ELF-1 (cell line): ENCODE measurements at regions not wholly inside any gene's neighbourhood (a gene's known extent, or its start where the extent isn't known, plus 50 kb on each side); places are given as distances from the start of the nearest gene placed in this dataset.
A peak's percentile ranks its signal among the peaks of the same experiment; 100 is the strongest.

Source experiments
- DNase-seq: peaks from one replicate; pipeline ENCODE4 v3.0.0-alpha.2; 2016; ENCODE audit warnings: low read depth, low spot score

DNA sequence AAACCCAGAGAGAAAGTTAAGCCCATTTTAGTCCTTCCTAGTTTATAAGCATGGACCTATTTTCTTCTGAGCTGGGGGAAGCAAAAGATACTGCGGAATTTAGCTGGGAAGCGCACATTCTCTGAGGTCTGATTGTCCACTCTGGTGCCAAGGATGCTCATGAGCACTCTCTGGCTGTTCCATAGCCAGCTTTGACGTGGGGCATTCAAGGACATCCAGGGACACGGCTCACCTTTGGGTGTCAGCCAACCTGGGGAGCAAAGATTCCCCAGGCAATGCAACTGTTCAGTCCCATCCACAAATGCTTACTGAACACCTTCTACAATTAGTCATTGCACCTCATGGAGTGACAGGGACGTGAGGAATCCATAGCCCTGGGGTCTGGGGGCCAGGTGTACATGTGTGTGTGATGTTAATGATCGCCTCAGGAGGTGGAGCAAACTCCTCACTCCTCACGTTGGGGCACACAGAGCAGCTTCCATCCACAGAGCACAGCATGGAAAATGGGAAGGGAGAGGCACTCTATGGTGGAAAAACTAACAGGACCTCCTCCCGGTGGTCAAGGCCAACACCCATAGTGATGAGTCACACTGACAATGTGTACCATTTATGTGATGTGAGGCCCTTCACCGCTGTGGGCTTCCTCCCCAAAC lies 67.5 kb upstream of the IGFBP3 start:
- DNase-seq, result no peak

DNA sequence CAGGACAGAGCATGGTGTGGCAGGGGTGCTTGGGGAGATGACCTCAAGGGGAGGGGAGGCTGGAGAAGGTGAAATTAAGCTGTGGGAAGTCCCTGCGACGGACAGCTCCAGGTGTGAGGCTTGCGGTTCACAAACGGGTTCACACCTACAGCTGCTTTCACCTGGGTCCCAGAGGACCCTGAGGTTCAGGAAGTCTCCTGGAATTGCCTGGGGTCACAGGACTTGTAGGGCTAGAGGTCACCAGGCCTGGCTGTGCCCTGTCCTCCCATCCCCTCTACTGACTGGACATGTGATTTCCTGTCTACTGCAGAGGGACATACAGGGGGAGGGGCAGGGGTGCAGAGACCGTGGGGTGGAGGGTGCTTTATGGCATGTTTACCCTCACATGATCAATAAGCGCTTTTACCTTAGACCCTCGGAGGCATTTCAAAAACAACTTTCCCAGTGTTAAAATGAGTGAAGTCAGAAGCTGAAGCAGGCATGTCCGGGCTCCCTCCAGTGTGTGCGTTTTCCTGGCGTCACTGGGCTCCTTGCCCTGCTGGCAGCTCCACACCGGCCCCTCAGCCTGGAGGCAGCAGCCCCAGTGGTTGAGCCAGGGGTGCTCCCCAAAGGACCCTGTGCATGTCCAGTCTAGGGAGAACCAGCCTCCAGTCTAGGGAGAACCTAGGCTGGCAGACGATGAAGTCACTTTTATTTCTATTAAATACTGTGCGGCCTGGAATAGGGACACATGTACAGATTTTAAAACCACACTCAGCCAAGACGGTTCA lies 66.6 kb upstream of the IGFBP3 start:
- no peak for DNase-seq

DNA sequence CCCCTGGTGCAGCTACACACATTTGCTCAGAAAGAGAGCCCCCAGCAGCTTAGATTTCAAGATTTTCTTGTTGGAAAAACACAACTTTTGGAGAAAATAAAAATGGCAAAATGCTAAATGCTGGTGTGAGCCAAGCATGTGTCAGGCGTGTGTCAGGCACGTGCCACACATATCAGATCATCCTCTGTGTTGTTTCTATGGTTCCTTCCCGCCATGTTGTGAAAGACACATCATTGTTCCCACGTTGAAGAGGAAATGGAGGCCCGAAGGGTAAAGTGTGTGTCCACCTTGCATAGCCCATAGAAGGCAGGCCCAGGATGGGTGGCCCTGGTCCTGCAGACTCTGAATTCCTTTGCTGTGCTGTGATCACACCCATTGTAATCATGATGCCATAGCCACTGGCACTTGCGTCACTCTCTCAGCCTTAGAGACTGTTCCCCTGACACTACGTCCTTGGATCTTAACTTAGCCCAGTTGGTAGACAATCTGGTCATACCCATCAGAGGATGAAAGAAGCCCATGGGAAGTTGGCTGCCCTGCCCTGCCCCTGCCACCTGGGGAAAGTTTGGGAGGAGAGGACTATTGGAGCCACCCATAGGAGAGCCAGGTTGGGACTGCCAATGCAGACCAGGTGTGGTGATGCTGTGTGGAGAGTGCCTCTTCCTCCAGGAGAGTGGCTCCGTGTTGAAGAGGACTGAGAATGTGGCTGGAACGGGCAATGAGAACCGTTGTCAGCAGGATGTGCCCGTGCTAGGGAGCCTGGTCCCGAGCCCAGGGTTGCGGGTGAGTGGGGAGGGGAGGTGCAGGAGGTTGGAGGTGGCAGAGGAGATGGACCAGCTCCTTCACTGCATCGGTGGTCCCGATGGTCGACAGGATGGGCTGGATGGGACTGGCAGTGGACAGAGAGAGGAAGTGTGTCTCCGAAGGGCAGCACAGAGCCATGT lies 65.6 kb upstream of the IGFBP3 start:
- no peak for DNase-seq

DNA sequence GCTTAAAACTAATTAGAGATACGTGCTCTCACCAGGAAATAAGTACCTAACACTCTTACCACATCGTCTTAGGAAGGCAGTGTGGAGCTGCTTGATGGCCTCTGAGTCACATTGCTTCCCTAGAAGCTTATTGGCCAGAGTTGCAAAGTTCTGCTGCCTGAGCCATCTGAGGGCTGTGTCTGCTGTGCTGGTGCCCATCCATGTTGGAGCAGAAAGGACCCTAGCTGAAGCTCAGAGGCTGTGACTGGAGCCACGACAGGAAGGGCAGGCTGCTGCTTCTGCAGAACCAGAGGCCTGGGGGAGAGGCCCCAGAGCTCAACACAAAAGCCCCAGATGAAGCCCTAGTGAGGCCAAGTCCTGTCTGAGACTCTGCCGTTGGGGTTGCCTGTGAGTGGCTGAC lies 64.8 kb upstream of the IGFBP3 start:
- DNase-seq, result no peak

DNA sequence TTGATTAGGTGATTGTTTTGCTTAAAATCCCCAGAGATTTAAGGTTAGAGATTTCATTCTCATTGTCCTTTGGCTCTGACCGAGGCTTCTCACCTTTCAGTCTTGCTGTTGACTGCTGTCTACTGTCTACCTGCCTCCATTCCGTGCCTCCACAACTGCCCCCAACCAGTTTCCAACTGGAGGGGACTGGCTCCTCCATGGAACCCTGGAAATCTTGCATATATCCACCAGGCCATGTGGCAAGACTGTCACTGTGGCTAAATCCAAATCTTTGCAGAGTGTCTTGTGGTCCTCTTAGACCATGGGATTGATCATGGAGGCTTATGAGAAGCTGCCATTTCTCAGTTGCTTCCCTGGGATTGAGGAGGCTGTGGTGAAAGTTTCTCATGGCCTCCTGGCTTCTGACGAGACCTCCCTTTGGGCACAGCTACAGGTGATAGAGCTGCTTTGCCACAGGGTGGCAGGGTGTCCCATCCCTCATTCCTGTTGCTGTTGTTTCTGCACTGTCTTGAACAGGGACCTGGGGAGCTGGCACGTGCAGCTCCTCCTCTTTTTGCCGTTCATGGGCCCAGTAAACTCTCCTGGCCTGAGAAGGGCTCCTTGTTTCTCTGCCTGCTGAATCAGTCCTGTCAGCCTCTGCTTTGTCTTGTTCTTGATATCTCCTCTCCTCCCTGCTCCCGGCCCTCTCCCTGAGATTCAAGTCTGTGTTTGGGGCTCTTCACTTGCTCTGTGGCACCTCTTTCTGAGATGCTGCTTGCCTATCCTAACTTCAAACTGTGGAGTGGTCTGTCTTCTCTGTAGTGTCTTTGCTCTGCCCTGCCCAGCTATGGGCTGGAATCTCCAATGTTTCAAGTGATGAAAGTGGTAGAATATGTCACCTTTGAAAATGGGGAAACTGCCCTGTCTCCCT lies 63.6 kb upstream of the IGFBP3 start:
- no peak for DNase-seq

DNA sequence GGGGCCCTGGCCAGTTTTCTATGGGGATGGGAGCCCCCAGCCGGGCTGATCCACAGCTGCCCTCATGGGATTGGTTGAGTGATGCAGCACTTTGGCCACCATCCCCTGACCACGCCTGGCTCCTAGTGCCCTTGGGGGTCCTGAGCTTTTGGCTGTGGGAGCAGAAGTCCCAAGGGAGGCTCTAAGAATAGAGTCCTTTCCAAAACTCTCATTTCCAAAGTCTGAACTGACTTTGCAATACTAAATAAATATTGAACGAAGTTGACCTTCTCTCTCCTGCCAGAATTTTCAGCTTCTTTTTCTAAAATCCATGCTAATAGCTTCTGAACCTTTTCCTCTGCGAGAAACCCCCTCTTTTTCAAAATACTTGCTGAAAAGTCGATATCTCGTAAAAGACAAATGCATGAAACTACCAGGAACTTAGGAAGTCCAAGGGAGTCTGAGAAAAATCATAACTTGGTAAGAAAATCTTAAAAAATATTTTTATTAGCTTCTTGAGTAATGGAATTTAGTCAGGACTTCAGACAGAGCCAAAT lies 62.7 kb upstream of the IGFBP3 start:
- DNase-seq, result no peak

DNA sequence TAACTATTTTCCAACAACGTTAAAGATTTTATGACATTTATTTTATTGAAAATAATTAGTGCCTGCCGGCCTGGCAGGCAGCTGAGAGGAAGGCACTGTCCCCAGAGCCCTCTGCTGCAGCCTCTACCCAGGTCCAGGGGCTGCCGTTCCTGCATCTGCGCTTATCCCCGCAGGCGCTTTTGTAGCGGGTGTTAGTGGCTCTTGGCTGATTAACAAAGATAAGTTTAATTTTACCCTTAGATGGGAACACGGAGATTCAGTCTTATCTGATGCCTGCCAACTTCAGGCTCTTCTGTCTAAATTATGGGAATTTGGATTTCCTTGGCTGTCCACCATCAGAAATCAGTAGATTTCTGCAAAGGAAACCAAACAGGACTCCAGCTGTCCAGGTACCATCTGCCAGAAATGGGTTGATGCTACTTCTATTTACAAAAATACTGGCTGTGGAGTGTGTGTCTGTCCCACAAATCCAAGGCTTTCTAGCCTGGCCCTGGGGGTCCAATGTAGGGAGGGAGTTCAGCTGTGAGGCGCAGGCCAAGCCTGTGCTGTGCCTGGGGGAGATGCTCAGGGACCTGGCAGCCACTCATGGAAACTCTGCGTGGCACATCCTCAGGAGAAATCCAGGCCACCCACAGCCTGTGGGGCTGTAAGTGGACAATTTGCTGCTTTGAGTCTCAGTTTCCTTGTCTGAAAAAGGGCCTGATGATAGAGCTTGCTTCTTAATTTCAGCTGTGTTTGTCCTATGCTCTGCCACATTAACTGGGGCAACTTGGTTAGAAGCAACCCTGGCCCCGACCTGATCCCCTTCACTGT lies 62.0 kb upstream of the IGFBP3 start:
- no peak for DNase-seq

DNA sequence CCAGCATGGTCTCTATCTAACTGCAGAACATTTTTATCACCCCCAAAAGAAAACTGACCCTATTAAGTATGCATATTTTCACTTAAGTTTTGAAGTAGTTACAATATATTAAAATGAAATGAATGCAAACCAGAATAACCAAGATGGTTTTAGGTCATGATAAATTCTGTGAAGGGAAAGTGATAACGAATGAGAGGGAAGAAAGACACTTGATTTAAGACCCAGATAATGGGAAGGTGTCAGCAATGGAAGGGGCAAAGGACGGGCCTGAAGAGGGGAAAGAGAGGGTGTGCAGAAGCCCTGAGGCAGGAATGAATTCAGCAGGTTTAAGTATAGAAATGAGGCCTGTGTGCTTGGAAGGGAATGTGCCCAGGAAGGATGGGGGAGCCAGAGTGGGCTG lies 61.1 kb upstream of the IGFBP3 start:
- no peak for DNase-seq

DNA sequence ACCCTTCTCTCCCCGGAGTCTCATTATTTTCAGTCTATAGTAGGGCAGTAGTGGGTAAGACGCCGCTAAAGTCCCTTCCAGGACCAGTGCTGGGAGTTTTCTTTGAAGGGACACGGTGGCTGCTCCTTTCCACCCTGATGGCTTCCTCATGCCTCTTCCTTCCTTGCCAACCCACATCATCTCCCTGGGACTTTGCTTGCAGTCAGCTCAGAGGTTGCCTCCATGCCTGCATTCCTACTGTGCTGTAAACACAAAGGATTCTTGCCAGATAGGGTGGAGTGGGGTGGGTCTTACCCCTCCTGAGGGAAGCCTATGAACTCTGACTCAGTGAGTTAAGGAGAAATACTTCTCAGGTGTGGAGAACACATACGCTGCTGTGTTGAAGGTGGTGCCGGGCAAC lies 59.9 kb upstream of the IGFBP3 start:
- DNase-seq, result no peak

DNA sequence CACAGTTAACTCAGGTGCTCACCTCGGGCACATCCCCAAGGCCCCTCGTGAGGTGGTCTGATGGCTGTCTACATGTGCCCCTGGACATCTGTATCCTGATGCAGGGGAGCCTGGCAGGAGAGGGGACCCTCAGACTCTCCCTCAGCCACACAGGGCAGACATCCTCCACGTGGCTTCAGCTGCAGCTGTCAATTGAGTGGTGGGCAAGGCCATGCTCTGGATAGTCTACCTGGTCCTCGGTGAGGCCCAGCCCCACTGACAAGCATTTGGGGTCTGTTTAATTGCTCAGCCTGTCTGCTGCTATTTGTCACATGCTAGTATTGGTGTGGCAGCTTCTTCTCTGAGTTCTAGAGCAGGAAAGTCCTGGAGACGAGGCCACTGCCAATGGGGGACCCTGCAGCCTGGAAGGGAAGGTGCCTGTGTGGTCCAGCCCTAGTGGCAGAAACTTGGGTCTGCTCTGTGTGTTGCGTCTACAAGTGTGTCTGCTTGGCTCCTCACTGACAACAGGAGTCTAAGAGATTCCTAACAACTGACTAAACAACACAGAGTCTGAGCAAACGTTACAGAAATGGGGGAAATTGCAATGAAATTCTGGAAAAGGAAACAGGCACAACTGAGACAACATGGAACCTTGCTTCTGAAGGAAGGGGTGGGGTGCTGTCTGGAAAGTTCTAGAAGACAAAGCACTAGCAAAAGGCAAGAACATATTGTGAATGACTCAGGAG lies 59.3 kb upstream of the IGFBP3 start:
- no peak for DNase-seq

DNA sequence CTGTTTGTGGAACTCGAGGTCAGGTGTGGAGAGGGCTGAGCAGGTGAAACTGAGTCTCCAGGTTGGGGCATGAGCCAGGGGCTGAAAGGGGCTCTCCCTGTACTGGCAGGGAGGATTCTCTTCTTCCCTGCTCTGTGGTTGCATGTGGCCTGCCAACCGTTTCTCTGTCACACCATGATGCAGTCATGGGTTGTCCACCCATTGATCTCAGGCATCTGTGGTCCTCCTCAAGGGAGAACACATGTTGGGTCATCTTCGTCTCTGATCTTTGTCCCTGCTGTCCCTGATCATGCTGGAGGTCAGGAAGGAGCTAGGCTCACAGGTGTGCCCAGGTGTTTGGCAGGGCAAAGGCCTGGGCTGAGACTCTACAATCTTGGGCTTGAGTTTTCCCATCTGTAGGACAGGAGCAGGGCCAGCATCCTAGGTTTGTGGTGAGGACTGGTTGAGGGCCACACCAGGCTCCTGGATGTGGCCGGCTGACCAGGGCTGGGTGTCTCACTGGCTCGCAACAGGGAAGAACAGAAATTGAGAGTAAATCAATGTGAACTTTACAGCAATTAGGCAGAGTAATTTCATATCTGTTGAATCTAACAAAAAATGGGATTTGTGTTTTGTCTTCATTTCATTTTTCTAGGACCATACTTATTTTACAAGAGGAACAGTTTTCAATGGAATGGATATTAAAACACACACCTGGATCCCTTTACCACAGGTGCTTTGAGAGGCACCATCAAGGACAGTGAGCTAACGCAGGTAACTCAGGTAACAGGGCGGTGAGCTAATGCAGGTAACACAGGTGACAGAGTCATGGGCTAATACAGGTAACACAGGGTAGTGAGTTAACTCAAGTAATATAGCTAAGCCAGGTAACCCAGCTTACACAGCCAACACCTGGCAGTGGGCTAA lies 58.5 kb upstream of the IGFBP3 start:
- DNase-seq, result no peak

DNA sequence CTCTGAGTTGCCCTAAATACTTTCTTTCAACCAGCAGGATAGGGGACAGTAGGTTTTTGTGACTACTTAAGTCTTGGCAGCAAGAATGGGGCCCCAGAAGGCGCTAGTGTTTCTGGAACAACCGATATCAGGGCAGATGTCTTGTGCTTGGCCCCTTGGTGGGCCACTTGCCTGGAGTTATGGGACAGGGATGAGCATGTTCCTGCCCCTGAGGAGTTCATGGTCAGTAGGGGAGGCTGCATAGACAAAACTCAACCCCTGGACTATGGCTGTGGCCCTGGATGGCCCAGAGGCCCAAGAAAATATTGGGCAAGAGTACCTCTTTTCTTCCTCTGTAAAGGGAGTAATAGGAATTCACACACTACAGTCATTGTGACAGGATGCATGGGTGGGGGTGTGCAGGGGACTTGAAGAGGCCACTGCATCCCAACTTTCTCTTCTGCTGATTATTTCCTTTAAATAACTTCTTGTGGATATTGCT lies 57.7 kb upstream of the IGFBP3 start:
- DNase-seq, result no peak

DNA sequence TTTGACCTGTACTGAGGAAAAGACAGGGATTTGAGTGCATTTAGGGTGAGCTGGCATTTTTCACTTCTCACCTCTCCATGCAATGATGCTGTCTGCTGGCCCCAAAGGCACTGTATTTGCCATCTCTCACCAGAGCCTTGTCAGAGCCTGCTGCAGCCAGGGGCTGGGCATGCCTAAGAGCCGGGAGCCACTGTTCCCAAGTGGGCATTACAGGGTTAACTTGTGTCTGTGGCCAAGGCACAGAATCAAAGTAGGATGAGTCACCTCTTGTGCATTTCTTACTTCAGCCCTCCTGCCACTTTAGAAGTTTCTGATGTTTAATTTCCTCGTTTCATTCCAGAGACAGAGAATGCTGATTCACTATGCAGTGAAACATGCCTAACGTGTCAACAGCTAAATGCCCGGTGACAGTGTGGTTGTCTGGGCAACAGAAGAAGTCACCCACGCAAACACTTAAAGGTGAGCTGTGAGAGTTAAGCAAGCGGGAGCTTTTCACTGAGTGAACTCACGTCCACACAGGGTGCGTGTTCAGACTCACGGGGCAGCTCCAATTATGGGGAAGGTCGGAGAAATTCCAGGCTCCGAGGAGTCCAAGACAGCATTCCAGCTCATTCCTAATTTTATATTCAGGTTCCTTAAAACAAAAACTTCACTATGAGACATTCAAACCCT lies 57.1 kb upstream of the IGFBP3 start:
- DNase-seq, result peak; percentile 68

DNA sequence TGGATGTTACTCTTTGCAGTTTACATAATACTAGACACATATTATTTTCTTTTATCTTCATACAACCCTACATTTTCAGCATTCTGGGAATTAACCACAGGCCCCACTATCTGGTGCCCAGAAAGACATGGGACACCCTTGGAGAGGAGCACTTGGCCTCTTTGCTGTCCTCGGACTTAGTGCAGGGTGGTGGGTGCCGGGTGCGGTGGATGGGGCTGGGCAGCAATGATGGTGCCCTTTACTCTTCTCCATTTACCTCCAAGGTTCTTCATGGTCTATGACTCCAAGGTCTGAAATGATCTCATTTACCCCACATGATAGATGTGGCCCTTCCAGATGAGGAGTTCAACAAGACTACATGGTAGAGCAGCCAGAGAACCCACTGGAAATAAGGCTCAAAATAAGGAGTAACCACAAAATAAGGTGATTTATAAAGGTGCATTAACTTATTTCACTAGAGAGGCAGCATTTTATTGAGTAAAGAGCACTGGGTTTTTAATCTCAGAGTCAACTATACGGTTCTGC lies 56.2 kb upstream of the IGFBP3 start:
- no peak for DNase-seq

DNA sequence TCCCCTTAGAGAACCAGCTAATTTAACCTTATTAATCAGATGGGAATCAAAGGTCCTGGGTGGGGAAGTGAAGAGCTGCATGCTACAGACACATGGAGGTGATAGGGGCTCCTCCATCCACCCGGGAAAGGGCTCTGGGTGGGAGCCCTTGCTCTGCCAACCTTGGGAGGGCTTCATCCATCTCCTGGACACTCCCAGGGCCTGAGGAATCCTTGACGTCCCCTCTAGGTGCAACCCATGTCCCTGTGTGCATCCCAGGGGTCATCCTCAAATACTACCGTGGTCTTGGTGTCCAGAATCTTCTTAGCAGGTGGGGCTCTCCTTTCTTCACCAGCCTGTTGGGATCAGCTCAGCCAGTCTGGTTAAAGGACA lies 55.4 kb upstream of the IGFBP3 start:
- no peak for DNase-seq

DNA sequence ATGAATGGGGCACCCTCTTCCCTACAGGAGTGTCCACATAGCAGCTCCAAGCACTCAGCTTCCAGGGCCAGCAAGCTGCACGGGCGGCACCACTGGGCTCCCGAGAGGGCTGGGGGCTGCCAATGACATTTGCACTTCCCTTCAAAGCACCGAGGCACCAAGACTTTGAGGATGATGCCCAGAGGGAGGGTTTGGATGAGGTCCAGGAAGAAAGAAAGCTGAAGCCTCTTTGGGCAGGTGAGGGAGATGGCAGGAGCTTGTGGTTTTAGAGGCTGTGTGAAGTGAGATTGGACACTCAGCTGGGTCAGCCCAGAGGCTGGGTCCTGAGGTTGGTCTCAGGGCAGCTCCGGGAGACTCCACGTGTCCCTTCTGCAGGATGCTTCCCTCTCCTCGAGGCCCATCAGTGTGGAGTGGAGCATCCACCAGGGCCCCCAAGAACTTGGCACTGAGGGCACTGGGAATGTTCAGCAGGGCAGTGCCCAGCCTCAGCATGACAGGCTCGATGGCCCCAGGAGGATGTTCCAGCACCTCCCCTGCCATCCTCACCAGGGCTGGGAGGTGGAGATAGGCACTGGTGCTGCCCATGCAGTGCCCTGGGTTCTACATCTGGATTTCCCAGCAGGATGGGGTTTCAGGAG lies 54.9 kb upstream of the IGFBP3 start:
- no peak for DNase-seq

DNA sequence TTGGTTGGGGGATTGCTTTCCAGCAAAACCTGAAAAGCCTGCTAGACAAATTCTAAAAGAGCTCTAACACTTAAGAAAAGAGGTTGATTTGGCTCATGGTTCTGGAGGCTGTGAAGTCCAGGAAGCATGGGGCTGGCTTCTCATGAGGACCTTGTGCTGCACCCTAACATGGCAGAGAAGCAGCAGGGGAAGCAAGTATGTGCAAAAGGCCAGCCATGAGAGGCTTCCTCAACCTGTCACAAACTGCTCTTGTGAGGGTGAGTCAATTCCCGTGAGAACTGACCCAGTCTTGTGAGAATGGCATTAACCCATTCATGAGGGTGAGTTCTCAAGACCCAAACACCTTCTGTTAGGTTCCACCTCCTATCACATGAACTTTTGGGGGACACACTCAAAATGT lies 54.3 kb upstream of the IGFBP3 start:
- no peak for DNase-seq
